HepG2 (cell line): ENCODE measurements at regions not wholly inside any gene's neighbourhood (a gene's known extent, or its start where the extent isn't known, plus 50 kb on each side); places are given as distances from the start of the nearest gene placed in this dataset.

Source experiments
- ATAC-seq: fragments of 200-7000 bp; cut with Tn5 transposase; 3 replicates; pipeline ENCODE4 v1.9.1; 2020; ENCODE audit warnings: mild to moderate bottlenecking, moderate library complexity
- BruUV-seq: library from RNA; stranded (reverse); fragments of 400-500 nt; replicated peaks from 2 replicates; lab custom pipeline; 2021; lab: Mats Ljungman, UMichigan
- CTCF ChIA-PET: fragments of 300-600 bp; formaldehyde crosslinking; extraction: SDS; loops from one replicate; lab custom pipeline; 2021; ENCODE audit warnings: low total read pairs, inconsistent platforms, low intra/inter-chr PET ratio; lab: Yijun Ruan, JAX
- POLR2A ChIA-PET: fragments of 350-600 bp; sonication (Branson Sonifier 250); formaldehyde crosslinking; loops from one replicate; lab custom pipeline; 2020; ENCODE audit warnings: antibody characterized with exemption, inconsistent platforms; lab: Yijun Ruan, JAX
- DNase-seq: peaks from one replicate; pipeline ENCODE4 v3.0.0-alpha.2; 2015; ENCODE audit warnings: low spot score
- FAIRE-seq: peaks from 3 replicates; lab custom pipeline; 2011; peaks lifted over from hg19 to GRCh38; lab: Jason Lieb, UNC
- H2AFZ ChIP-seq: one replicate; pipeline ENCODE4 v1.6.1; 2011; ENCODE audit warnings: low read length, inconsistent platforms
- H3K27ac ChIP-seq: fragments of 300-600 bp; 3 replicates; pipeline ENCODE4 v1.8.0; 2011; ENCODE audit warnings: mixed run types, mild to moderate bottlenecking, mixed read lengths, low read length, inconsistent platforms; ENCODE audit not compliant: insufficient read depth; ENCODE audit errors: extremely low read length
- H3K27me3 ChIP-seq, 2 experiments: fragments of 200-600 bp in 1 of 2; 2 replicates in 1 of 2; 3 replicates in 1 of 2; pipeline versions ENCODE4 v1.6.0 to v1.8.0; 2011; ENCODE audit warnings: low read length in 2 of 2, mild to moderate bottlenecking in 2 of 2, moderate library complexity in 2 of 2, inconsistent platforms in 1 of 2; ENCODE audit not compliant: insufficient read depth in 2 of 2, control insufficient read depth in 1 of 2
- H3K36me3 ChIP-seq, 2 experiments: fragments of 200-600 bp in 1 of 2; replicated peaks in 1 of 2; 2 replicates in 1 of 2; 3 replicates in 1 of 2; pipeline versions ENCODE4 v1.5.1 to v1.8.0; 2011; ENCODE audit warnings: low read length in 2 of 2, inconsistent platforms in 1 of 2; ENCODE audit not compliant: insufficient read depth in 2 of 2, control insufficient read depth in 1 of 2
- H3K4me1 ChIP-seq: 2 replicates; pipeline ENCODE4 v1.5.1; 2012; ENCODE audit warnings: low read length, inconsistent platforms; ENCODE audit not compliant: insufficient read depth
- H3K4me2 ChIP-seq: 2 replicates; pipeline ENCODE4 v1.6.0; 2011; ENCODE audit warnings: low read depth, low read length, inconsistent platforms
- H3K4me3 ChIP-seq, 3 experiments: fragments of 200-600 bp in 1 of 3; sonication (generic), shearing (Covaris generic) in 1 of 3; replicated peaks in 1 of 3; 2 replicates each; pipeline ENCODE4 v1.5.1; 2011 to 2016; ENCODE audit warnings: low read length in 3 of 3, inconsistent platforms in 2 of 3, low read depth in 2 of 3, mild to moderate bottlenecking in 2 of 3, control low read depth in 1 of 3, mixed read lengths in 1 of 3; ENCODE audit not compliant: insufficient read depth in 1 of 3
- H3K79me2 ChIP-seq: one replicate; pipeline ENCODE4 v1.6.1; 2011; ENCODE audit warnings: low read length, inconsistent platforms; ENCODE audit not compliant: insufficient read depth
- H3K9ac ChIP-seq: 2 replicates; pipeline ENCODE4 v1.6.0; 2011; ENCODE audit warnings: mild to moderate bottlenecking, low read depth, low read length, inconsistent platforms; ENCODE audit not compliant: insufficient read depth
- H3K9me3 ChIP-seq: 2 replicates; pipeline ENCODE4 v1.5.1; 2012; ENCODE audit warnings: mild to moderate bottlenecking, low read length
- H4K20me1 ChIP-seq: 2 replicates; pipeline ENCODE4 v1.6.0; 2011; ENCODE audit warnings: inconsistent platforms, mild to moderate bottlenecking, low read length, moderate library complexity; ENCODE audit not compliant: insufficient read depth
- BORCS8-MEF2B ChIP-seq: sonication (generic); formaldehyde crosslinking; IDR thresholded peaks from 2 replicates; pipeline ENCODE4 v1.8.0; 2022; ENCODE audit warnings: mild to moderate bottlenecking, missing genetic modification reagents
- GFI1 ChIP-seq: sonication (generic); formaldehyde crosslinking; IDR thresholded peaks from 2 replicates; pipeline ENCODE4 v1.5.0; 2020; ENCODE audit warnings: missing genetic modification reagents, mild to moderate bottlenecking, borderline replicate concordance
- HMG20B ChIP-seq: conservative IDR thresholded peaks from 2 replicates; pipeline ENCODE4 v1.6.1; 2016; ENCODE audit warnings: missing genetic modification reagents, missing compliant biosample characterization
- MED13 ChIP-seq: sonication (generic); formaldehyde crosslinking; IDR thresholded peaks from 2 replicates; pipeline ENCODE4 v1.5.0; 2020; ENCODE audit warnings: missing genetic modification reagents
- MLLT10 ChIP-seq: sonication (generic); formaldehyde crosslinking; IDR thresholded peaks from 2 replicates; pipeline ENCODE4 v1.4.0; 2020; ENCODE audit warnings: missing genetic modification reagents
- SIN3A ChIP-seq: IDR thresholded peaks from 2 replicates; pipeline ENCODE4 v1.6.1; 2011; ENCODE audit warnings: low read depth, mild to moderate bottlenecking, control low read depth, low read length, borderline replicate concordance
- SRF ChIP-seq: IDR thresholded peaks from 2 replicates; pipeline ENCODE4 v1.6.1; 2011; ENCODE audit warnings: mild to moderate bottlenecking, low read depth, low read length, moderate library complexity
- ZBTB38 ChIP-seq: sonication (generic); formaldehyde crosslinking; IDR thresholded peaks from 2 replicates; pipeline ENCODE4 v1.5.1; 2020; ENCODE audit warnings: mild to moderate bottlenecking, missing genetic modification reagents
- ZNF160 ChIP-seq: sonication (generic); formaldehyde crosslinking; IDR thresholded peaks from 2 replicates; pipeline ENCODE4 v1.8.0; 2022; ENCODE audit warnings: mild to moderate bottlenecking, inconsistent platforms, missing genetic modification reagents
- ZNF3 ChIP-seq: IDR thresholded peaks from 2 replicates; pipeline ENCODE4 v1.7.0; 2017; ENCODE audit warnings: inconsistent platforms
- ZNF350 ChIP-seq: sonication (generic); formaldehyde crosslinking; IDR thresholded peaks from 2 replicates; pipeline ENCODE4 v1.4.0; 2020; ENCODE audit warnings: mild to moderate bottlenecking, low read depth, missing genetic modification reagents, borderline replicate concordance
- ZNF431 ChIP-seq: sonication (generic); formaldehyde crosslinking; IDR thresholded peaks from 2 replicates; pipeline ENCODE4 v1.9.0; 2022; ENCODE audit warnings: missing genetic modification reagents, low read depth, mild to moderate bottlenecking, borderline replicate concordance
- ZNF781 ChIP-seq: sonication (generic); formaldehyde crosslinking; IDR thresholded peaks from 2 replicates; pipeline ENCODE4 v1.5.1; 2020; ENCODE audit warnings: borderline replicate concordance, mild to moderate bottlenecking, missing genetic modification reagents; ENCODE audit errors: not compliant biosample characterization
- WGBS: methylation state at CpG from one replicate; pipeline ENCODE4 v1.1.6; 2017; ENCODE audit warnings: low lambda C conversion rate; 5-methylcytosine and 5-hydroxymethylcytosine counted together
- in situ Hi-C: cut with HindIII; loops from 2 replicates; pipeline ENCODE4 v1.10.0; 2017; ENCODE audit warnings: low pct_unique_long_range_greater_than_20kb; ENCODE audit not compliant: extremely low pct_ligation_motif_present
- intact Hi-C: fragments of 100-400 bp; cut with micrococcal nuclease; formaldehyde crosslinking; loops from one replicate; pipeline ENCODE4 v1.10.0; 2022; ENCODE audit not compliant: unreplicated experiment
- TF ChIP-seq, protein P1 (sequence below): sonication (generic); formaldehyde crosslinking; conservative IDR thresholded peaks from 2 replicates; pipeline ENCODE4 v1.8.0; 2022; ENCODE audit warnings: mild to moderate bottlenecking, moderate library complexity, missing genetic modification reagents
- TF ChIP-seq, protein P2 (sequence below): sonication (generic); formaldehyde crosslinking; IDR thresholded peaks from 2 replicates; pipeline ENCODE4 v1.4.0; 2020; ENCODE audit warnings: missing genetic modification reagents
- TF ChIP-seq, protein P3 (sequence below): sonication (generic); formaldehyde crosslinking; IDR thresholded peaks from 2 replicates; pipeline ENCODE4 v1.4.0; 2020; ENCODE audit warnings: missing genetic modification reagents
- TF ChIP-seq, protein P4 (sequence below): sonication (generic); formaldehyde crosslinking; IDR thresholded peaks from 2 replicates; pipeline ENCODE4 v1.4.0; 2020; ENCODE audit warnings: missing genetic modification reagents, borderline replicate concordance

DNA sequence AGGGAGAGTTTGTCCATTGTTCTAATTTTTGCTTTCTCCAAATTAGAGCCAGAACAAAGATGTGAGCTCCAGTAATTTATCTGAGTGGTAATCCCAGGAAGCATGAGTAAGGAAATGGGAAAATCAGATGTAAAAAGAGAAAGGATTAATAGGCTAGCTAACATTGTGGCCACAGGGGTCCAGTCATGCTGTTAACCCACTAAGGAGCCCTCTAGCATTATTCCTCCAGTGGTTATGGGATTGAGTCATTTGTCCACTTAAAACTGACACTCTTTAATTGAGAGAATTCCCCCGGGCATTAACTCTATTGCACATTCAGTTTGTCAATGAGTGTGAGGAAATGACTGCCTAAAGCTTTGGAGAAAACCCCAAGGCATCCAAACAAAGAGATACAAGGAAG, 700.3 kb upstream of the TYRP1 start:
- DNase-seq, result no peak
- no peaks in the 10 kb centered on the region for H4K20me1 ChIP-seq
- no peak overlapping the region for H3K4me2 ChIP-seq
- H3K9ac ChIP-seq, result no peak overlapping the region
- no peaks in the 10 kb centered on the region for H3K79me2 ChIP-seq
- no peak overlapping the region for H3K27ac ChIP-seq
- H3K9me3 ChIP-seq, result peaks cover 62% of the 10 kb centered on the region
- H3K27me3 ChIP-seq, result no peaks in the 10 kb centered on the region
- ATAC-seq, result no peak
- POLR2A ChIA-PET, result no interaction called here
- no peaks in the 10 kb centered on the region for H3K36me3 ChIP-seq
- intact Hi-C loops, result no loop called here
- BruUV-seq, result no TSS peak
- 0% methylated on average over 1 of the region's 1 CpG for WGBS
- H3K4me1 ChIP-seq, result no peaks in the 10 kb centered on the region
- H3K4me3 ChIP-seq, result no peak overlapping the region
- CTCF ChIA-PET, result no interaction called here
- H2AFZ ChIP-seq, result no peak overlapping the region
- in situ Hi-C loops, result no loop called here
- no peak for FAIRE-seq
- TF ChIP-seq GFI1 (CRISPR knock-in tag) (no peak), ZNF160 (CRISPR knock-in tag) (no peak), SRF (no peak), ZNF431 (CRISPR knock-in tag) (no peak), ZNF3 (no peak), MED13 (no peak), ZBTB38 (CRISPR knock-in tag) (no peak), ZNF350 (no peak), HMG20B (CRISPR knock-in tag) (no peak), SIN3A (no peak), ZNF781 (no peak), BORCS8-MEF2B (CRISPR knock-in tag) (no peak), MLLT10 (CRISPR knock-in tag) (no peak)
- TF ChIP-seq, protein P1, sequence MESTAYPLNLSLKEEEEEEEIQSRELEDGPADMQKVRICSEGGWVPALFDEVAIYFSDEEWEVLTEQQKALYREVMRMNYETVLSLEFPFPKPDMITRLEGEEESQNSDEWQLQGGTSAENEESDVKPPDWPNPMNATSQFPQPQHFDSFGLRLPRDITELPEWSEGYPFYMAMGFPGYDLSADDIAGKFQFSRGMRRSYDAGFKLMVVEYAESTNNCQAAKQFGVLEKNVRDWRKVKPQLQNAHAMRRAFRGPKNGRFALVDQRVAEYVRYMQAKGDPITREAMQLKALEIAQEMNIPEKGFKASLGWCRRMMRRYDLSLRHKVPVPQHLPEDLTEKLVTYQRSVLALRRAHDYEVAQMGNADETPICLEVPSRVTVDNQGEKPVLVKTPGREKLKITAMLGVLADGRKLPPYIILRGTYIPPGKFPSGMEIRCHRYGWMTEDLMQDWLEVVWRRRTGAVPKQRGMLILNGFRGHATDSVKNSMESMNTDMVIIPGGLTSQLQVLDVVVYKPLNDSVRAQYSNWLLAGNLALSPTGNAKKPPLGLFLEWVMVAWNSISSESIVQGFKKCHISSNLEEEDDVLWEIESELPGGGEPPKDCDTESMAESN, result no peak
- TF ChIP-seq, protein P2, sequence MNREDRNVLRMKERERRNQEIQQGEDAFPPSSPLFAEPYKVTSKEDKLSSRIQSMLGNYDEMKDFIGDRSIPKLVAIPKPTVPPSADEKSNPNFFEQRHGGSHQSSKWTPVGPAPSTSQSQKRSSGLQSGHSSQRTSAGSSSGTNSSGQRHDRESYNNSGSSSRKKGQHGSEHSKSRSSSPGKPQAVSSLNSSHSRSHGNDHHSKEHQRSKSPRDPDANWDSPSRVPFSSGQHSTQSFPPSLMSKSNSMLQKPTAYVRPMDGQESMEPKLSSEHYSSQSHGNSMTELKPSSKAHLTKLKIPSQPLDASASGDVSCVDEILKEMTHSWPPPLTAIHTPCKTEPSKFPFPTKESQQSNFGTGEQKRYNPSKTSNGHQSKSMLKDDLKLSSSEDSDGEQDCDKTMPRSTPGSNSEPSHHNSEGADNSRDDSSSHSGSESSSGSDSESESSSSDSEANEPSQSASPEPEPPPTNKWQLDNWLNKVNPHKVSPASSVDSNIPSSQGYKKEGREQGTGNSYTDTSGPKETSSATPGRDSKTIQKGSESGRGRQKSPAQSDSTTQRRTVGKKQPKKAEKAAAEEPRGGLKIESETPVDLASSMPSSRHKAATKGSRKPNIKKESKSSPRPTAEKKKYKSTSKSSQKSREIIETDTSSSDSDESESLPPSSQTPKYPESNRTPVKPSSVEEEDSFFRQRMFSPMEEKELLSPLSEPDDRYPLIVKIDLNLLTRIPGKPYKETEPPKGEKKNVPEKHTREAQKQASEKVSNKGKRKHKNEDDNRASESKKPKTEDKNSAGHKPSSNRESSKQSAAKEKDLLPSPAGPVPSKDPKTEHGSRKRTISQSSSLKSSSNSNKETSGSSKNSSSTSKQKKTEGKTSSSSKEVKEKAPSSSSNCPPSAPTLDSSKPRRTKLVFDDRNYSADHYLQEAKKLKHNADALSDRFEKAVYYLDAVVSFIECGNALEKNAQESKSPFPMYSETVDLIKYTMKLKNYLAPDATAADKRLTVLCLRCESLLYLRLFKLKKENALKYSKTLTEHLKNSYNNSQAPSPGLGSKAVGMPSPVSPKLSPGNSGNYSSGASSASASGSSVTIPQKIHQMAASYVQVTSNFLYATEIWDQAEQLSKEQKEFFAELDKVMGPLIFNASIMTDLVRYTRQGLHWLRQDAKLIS (CRISPR knock-in tag), result no peak
- TF ChIP-seq, protein P3, sequence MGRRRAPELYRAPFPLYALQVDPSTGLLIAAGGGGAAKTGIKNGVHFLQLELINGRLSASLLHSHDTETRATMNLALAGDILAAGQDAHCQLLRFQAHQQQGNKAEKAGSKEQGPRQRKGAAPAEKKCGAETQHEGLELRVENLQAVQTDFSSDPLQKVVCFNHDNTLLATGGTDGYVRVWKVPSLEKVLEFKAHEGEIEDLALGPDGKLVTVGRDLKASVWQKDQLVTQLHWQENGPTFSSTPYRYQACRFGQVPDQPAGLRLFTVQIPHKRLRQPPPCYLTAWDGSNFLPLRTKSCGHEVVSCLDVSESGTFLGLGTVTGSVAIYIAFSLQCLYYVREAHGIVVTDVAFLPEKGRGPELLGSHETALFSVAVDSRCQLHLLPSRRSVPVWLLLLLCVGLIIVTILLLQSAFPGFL (CRISPR knock-in tag), result no peak
- TF ChIP-seq, protein P4, sequence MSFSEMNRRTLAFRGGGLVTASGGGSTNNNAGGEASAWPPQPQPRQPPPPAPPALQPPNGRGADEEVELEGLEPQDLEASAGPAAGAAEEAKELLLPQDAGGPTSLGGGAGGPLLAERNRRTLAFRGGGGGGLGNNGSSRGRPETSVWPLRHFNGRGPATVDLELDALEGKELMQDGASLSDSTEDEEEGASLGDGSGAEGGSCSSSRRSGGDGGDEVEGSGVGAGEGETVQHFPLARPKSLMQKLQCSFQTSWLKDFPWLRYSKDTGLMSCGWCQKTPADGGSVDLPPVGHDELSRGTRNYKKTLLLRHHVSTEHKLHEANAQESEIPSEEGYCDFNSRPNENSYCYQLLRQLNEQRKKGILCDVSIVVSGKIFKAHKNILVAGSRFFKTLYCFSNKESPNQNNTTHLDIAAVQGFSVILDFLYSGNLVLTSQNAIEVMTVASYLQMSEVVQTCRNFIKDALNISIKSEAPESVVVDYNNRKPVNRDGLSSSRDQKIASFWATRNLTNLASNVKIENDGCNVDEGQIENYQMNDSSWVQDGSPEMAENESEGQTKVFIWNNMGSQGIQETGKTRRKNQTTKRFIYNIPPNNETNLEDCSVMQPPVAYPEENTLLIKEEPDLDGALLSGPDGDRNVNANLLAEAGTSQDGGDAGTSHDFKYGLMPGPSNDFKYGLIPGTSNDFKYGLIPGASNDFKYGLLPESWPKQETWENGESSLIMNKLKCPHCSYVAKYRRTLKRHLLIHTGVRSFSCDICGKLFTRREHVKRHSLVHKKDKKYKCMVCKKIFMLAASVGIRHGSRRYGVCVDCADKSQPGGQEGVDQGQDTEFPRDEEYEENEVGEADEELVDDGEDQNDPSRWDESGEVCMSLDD (CRISPR knock-in tag), result no peak
